ENCODE measurements at regions not wholly inside any gene's neighbourhood (a gene's known extent, or its start where the extent isn't known, plus 50 kb on each side); places are given as distances from the start of the nearest gene placed in this dataset.

GRCh38 chr9:89863141-89863540 lies 258.3 kb downstream of the GADD45G start:
- no peak for DNase-seq (ENCODE audit: low read depth)

GRCh38 chr9:89863837-89864236 lies 259.0 kb downstream of the GADD45G start:
- no peak for DNase-seq (ENCODE audit: low read depth)

GRCh38 chr9:89864257-89864656 lies 259.4 kb downstream of the GADD45G start:
- DNase-seq (ENCODE audit: low read depth): no peak

GRCh38 chr9:89864731-89865130 lies 259.9 kb downstream of the GADD45G start:
- DNase-seq (ENCODE audit: low read depth): no peak

GRCh38 chr9:89865357-89865756 lies 260.5 kb downstream of the GADD45G start:
- DNase-seq (ENCODE audit: low read depth): no peak

GRCh38 chr9:89865981-89866380 lies 261.2 kb downstream of the GADD45G start:
- DNase-seq (ENCODE audit: low read depth): no peak

GRCh38 chr9:89866701-89867100 lies 261.9 kb downstream of the GADD45G start:
- DNase-seq (ENCODE audit: low read depth): no peak

GRCh38 chr9:89868100-89868499 lies 263.3 kb downstream of the GADD45G start:
- DNase-seq (ENCODE audit: low read depth): no peak

- no peak for DNase-seq (ENCODE audit: low read depth)
Observed at GRCh38 chr9:89869793-89870580, 265.2 kb downstream of the GADD45G start.

- no peak for DNase-seq (ENCODE audit: low read depth)
Observed at GRCh38 chr9:89871871-89872331, 267.1 kb downstream of the GADD45G start.

- DNase-seq (ENCODE audit: low read depth): no peak
Observed at GRCh38 chr9:89872426-89872912, 267.7 kb downstream of the GADD45G start.

- no peak for DNase-seq (ENCODE audit: low read depth)
Observed at GRCh38 chr9:89872913-89873707, 268.3 kb downstream of the GADD45G start.

- no peak for DNase-seq (ENCODE audit: low read depth)
Observed at GRCh38 chr9:89873801-89874200, 269.0 kb downstream of the GADD45G start.

- DNase-seq (ENCODE audit: low read depth): no peak
Observed at GRCh38 chr9:89874351-89875321, 269.8 kb downstream of the GADD45G start.

- DNase-seq (ENCODE audit: low read depth): no peak
Observed at GRCh38 chr9:89877051-89878002, 272.5 kb downstream of the GADD45G start.

GRCh38 chr9:89878003-89878411 lies 273.2 kb downstream of the GADD45G start:
- no peak for DNase-seq (ENCODE audit: low read depth)

- DNase-seq (ENCODE audit: low read depth): no peak
Observed at GRCh38 chr9:89878687-89879086, 273.9 kb downstream of the GADD45G start.

GRCh38 chr9:89879276-89879675 lies 274.5 kb downstream of the GADD45G start:
- DNase-seq (ENCODE audit: low read depth): no peak

- DNase-seq (ENCODE audit: low read depth): no peak
Observed at GRCh38 chr9:89879701-89880100, 274.9 kb downstream of the GADD45G start.

- DNase-seq (ENCODE audit: low read depth): no peak
Observed at GRCh38 chr9:89880161-89880560, 275.3 kb downstream of the GADD45G start.

GRCh38 chr9:89880721-89881120 lies 275.9 kb downstream of the GADD45G start:
- no peak for DNase-seq (ENCODE audit: low read depth)
